NCI-H2227 treated with DMSO at 0.1 percent for 48 hours (cell line): ENCODE measurements at regions not wholly inside any gene's neighbourhood (a gene's known extent, or its start where the extent isn't known, plus 50 kb on each side); places are given as distances from the start of the nearest gene placed in this dataset.

Experiments
- DNase-seq: peaks from one replicate; lab custom pipeline; 2025; lab: John Stamatoyannopoulos, UW

- no peak for DNase-seq
Observed at GRCh38 chr22:48695251-48695650, 1132.4 kb downstream of the BRD1 start.

DNA sequence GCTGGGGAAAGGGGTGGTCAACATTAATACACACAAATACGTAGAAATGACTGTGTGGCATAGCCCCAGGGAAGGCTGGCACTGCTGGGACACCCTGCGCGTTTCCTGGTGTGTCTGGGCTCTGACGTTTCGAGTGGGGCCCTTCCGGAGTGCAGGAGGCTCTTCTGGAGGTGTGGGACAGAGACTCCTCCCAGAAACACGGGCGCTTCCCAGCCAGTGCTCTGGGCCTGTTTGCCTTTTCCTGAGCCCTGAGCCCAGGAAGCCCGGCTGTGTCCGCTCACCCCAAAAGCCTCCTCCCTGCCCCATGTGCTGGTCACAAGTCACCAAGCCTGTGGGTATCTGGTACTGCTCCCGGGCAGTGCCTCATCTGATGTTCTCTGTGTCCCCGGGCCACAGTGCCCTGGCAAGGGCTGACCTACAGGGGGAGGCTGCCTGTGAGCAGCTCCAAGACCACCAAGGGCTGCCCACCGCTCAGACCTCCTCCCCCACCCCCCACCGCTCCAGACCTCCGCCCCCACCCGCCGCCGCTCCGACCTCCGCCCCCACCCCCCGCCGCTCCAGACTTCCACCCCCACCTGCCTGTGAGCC is 1133.3 kb downstream of the BRD1 start:
- no peak for DNase-seq

DNA sequence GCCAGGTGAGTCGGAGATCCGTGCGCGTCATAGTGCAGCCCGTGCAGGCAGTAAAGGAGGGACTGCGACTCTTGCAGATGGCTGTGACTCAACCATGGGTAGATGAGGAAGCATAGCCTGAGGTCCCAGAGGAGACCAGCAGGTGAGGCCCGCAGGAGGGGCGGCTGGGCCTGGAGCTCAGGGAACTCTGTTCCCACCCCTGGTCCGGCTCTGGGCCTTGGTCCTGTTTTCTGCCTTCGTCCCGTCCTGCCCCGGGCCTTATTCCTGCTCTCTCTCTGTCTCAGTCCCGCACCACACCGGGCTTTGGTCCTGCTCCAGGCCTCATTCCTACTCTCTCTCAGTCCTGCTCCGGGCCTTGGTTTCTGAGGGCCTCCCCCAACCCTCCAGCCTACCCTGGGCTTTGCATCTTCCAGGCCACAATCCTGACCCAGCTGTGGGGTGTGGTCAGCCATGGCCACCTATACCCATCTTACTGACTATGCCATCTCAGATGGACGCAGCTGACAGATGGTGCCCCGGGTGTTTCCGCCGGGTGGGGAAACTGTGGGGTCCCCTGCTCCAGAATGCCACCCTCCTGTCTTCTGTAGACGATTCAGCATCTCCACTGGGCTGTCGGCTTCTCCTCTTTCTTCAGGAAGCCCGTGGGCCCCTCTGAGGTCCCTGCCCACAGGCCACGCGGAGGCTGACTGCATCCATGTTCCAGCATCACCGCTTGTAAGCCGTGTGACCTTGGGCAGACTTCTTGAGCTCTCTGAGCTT is 1134.1 kb downstream of the BRD1 start:
- no peak for DNase-seq

DNA sequence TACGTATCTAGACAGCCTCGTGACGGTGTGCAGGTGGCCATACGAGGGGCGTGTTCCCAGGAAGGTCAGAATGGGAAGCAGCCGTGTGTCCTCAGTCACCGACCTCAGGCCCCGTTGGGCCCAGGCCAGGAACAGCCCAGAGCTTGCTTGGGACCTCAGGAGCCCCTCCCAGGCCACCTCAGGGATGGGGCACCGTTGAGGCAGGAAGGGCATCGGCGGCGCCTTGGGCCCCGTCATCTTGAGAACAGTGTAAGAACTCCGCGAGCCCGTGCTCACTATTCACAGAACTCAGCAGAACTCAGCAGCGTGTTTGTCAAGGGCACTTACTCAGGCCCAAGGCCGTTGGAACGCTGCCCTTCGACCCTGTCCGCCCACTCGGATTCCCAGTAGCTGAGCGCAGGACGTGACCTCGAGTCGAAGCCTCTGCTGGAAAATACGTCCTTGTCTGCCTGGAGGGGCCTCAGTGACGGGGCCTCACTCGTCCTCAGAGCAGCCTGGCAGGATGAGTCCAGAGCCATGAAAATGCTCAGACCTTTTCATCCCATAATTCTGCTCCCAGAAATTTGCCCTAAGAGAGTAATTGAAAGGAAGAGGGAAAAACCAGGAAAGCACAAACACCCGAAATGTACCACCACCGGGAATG is 1134.8 kb downstream of the BRD1 start:
- no peak for DNase-seq

DNA sequence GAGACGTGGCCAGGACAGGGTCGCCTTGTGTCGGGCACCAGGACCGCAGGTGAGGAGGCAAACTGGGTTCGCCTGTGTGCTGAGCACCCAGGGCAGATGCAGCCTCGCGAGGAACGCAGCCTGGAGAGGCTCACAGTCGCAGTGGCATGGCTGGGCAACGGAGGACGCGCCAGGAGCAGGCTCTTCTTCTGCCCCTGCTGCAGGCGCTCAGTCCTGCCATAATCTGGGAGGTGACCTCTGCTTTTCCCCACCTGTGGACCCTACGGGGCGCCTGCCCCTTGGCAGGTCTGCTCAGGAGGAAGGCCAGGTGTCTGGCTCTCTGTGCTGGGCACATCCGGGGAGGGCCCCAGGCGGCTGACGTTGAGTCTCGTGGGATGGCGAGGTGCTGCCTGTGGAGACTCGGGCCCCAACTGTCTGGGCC is 1136.2 kb downstream of the BRD1 start:
- no peak for DNase-seq

DNA sequence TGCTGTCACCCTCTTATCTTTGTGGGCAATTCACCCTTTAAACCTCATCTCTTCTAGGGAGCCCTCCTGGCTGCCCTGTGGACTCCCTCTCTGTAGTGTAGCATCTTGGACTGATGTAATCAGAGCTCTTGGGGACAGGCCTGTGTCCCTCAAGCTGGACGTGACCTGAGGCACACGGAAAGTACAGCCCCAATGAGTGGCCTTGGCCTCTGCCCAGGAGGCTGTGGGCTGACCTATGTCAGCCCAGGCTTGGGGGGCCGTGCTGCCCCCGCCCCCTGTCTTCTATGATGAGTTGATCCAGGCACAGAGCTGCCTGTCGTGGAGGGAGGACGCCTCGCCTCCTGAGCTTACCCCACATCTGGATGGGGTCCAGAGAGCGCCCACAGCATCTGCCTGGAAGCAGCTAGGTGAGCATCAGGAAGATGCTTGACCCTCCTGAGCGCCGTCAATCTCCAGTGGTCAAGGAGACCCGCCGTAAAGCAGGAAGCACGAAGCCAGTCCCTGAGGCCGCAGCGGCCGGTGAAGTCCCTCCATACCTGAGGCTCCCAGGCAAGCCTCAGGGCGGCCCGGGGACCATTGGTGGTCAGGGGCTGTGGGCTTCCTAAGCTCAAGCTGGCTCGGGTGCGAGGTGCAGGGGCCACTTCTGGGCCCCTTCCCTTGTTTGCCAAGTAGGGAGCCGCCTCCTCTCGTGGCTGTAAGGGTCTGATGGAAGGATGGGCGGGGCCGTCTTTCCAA is 1136.9 kb downstream of the BRD1 start:
- DNase-seq: no peak

GRCh38 chr22:48689206-48689605 is 1138.5 kb downstream of the BRD1 start:
- no peak for DNase-seq

DNA sequence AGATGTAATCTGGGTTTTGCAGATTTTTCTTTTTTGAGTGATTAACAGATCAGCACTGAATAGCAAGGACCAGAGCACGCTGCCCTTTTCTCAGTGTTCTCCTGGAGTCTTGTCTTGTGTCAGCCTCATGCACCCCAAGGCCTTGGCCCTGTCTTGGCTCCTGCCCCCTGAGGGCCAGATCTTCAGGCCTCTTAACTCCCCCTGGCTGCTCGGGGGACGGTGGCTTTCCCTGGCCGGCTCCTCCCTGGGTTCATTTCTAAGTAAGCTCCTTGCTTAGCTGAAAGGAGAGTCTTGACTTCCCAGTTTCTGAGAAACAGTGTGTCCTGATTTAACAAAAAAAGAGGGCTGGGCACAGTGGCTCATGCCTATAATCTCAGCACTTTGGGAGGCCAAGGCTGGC is 1139.3 kb downstream of the BRD1 start:
- no peak for DNase-seq

- no peak for DNase-seq
Observed at GRCh38 chr22:48687606-48688005, 1140.1 kb downstream of the BRD1 start.

GRCh38 chr22:48686694-48687302 is 1140.9 kb downstream of the BRD1 start:
- DNase-seq: no peak

GRCh38 chr22:48685767-48686166 is 1141.9 kb downstream of the BRD1 start:
- no peak for DNase-seq

DNA sequence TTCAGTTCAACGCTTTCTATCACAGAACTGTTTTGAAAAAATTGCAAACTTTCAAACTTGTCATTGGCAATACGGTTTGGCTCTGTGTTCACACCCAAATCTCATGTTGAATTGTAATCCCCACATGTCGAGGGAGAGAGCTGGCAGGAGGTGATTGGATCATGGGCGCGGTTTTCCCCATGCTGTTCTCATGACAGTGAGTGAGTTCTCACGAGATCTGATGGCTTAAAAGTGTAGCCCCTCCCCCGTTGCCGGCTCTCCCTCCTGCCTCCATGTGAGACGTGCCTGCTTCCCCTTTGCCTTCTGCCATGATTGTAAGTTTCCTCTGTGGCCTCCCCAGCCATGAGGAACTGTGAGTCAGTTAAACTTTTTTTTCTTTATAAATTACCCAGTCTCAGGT is 1144.0 kb downstream of the BRD1 start:
- DNase-seq: no peak

DNA sequence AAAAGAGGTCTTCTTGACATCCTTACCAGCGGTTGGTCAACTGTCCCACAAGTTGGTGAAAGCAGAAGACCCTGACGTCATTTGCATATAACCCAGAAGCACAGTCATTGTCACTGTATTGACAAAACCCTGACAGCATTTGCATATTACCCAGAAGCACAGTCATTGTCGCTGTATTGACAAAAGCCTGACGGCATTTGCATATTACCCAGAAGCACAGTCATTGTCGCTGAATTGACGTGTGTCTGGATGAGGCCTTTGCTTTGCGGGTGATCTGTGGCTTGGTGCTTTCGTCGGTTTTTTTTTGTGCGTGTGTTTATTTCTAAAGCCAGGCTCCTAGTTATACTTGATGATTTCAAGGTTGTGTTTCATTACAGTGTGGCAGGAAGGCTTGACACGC is 1145.2 kb downstream of the BRD1 start:
- DNase-seq: no peak

- no peak for DNase-seq
Observed at GRCh38 chr22:48680601-48681000, 1147.1 kb downstream of the BRD1 start.

DNA sequence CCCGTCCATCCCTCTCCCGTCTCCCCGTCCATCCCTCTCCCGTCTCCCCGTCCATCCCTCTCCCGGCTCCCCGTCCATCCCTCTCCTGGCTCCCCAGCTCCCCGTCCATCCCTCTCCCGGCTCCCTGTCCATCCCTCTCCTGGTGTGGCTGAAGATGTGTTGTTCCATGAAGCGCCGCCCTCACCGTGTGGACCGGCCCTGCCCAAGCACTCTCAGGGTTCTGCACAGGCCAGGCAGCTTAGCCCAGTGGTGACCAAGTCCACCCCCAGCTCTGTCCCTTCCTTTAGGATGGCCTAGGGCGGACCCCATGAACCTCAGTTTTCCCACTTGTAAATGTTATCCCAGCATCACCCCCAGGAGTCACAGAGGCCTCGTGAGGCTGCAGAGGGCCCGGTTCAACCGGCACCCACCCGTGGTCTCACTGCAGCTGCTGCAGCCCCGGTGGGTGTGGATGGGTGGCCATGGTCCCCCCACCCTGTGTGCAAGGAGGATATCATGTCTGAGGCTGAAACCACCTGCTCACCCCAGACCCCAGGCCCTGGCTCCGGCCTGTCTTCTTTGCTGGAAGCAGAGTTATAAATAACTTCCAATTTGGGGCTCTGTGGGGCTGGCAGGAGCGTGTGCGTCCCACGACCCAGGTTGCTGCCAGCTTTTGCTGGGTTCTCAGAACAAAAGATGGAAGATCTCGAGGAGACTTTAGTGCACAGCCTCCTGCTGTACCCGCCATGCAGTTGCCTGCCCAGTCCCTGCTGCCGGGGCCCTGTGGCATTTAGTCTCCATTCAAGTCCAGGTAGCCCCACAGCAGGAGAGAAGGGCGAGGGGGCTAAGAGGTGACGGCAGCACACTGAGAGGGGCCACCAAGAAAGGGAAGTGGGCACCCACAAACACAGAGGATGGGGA is 1147.8 kb downstream of the BRD1 start:
- no peak for DNase-seq

- no peak for DNase-seq
Observed at GRCh38 chr22:48678171-48679135, 1149.2 kb downstream of the BRD1 start.

GRCh38 chr22:48677621-48678020 is 1150.1 kb downstream of the BRD1 start:
- no peak for DNase-seq

GRCh38 chr22:48677168-48677520 is 1150.5 kb downstream of the BRD1 start:
- DNase-seq: no peak

DNA sequence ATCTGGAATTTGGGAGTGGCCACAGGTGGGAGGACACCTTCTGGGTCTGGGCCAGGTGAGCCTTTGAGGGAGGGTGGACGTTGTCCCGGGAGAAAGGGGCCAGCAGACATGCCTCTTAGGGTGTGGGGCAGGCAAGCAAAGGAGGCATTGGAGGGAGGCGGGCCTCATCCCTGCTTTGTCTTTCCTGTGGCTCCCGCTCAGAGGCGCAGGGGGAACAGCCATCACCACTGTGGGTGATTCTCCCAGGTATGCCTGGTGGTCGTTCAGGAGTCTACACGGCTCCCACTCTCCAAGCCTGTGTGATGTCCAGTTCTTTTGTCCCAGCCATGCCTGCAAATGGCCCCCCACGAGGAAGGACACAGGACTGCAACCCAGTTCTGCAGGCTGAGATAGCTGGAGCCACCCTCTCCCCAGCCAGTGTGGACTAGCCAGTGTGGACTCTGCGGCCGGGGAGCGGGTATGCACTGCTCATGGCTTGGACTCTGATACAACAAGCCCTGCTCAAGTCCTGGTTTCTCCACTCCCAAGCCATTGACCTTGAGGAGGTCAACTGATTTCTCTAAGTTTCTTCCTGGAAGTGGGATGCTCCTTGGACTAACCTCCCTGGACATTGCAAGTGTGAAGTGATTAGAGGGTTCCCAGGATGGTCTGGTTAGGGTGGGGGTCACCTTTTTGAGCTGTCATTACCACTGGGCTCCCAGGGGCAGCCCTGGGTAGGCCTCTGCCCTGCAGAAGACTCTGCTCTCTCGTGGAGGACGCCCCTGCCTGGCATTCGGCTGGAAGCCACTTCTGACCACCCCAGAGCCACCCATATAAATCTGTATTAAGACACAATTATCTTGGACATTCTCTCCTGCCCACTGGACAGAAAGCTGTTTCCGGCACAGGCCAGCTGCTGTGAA is 1151.2 kb downstream of the BRD1 start:
- no peak for DNase-seq
